ENCODE measurements at regions not wholly inside any gene's neighbourhood (a gene's known extent, or its start where the extent isn't known, plus 50 kb on each side); places are given as distances from the start of the nearest gene placed in this dataset.

DNA sequence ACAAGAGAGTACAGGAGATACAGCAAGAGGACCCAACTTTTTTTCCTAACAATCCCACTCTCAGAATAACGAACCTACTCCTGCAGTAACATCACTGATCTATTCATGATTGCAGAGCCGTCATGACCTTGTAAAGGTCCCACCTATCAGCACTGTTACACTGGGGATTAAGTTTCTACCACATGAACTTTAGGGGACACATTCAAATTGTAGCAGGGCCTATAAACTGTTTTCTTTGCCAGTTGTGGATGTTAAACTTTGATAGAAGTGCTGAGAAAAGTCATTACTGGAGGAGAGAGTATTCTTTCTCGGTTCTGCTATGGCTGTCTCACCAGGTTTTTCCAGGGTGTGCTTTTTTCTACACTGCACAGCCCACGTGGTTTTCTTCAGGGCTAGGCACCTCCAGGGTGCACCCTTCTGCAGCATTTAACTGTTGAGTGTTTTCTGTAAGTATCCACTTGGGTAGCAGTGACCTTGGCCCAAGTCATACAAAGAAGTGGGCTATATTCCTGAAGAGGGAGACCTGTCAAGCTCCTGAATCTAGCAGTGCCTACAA, 131.6 kb upstream of the AHR start:
- whole genome bisulfite sequencing (ENCODE audit: missing lambda C conversion rate), result 63% methylated on average over 4 of the region's 4 CpGs

DNA sequence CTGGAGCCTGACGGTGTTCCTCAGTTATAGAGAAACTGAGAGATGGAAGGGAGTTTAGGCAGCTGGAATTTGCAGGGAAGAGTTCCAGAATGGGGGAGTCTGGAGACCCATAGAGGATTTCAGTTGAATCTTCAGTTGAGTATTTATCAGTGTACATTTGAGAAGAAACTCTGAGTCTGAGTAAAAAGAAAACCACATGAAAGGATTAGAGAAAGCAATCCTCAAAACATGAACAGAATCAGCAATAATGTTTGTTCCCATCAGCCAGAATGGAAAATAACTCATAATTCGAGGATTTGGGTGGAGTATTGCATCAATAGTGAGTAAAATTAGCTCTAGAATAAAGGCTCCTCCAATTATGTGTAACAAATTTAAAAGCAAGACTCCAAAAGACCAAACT, 130.0 kb upstream of the AHR start:
- ChIA-PET CTCF (no interaction called here), POLR2A (no interaction called here)
- no peaks in the 10 kb centered on the region; the same call in 2 of the 3 replicates for H3K9me3 ChIP-seq
- no peak overlapping the region for H3K4me2 ChIP-seq
- FAIRE-seq (no peak), ATAC-seq (no peak), DNase-seq (ENCODE audit: low read depth in 1 of 2, low spot score in 1 of 2) (no peak)
- no peak overlapping the region for H3K27ac ChIP-seq
- H3K4me3 ChIP-seq, result no peak overlapping the region
- 63% methylated on average over 2 of the region's 2 CpGs for WGBS (ENCODE audit: missing lambda C conversion rate)
- TF ChIP-seq SREBF2 (IDR thresholded peaks at IDR 0.05), result no peak
- TF ChIP-seq ATOH8 (CRISPR knock-in tag; IDR thresholded peaks at IDR 0.05; ENCODE audit: low read depth), result no peak
- TF ChIP-seq RFX5 (IDR thresholded peaks at IDR 0.05), result no peak
- TF ChIP-seq, protein P1, sequence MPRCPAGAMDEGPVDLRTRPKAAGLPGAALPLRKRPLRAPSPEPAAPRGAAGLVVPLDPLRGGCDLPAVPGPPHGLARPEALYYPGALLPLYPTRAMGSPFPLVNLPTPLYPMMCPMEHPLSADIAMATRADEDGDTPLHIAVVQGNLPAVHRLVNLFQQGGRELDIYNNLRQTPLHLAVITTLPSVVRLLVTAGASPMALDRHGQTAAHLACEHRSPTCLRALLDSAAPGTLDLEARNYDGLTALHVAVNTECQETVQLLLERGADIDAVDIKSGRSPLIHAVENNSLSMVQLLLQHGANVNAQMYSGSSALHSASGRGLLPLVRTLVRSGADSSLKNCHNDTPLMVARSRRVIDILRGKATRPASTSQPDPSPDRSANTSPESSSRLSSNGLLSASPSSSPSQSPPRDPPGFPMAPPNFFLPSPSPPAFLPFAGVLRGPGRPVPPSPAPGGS (IDR thresholded peaks at IDR 0.05), result no peak
- TF ChIP-seq NPAS2 (CRISPR knock-in tag; IDR thresholded peaks at IDR 0.05; ENCODE audit: borderline replicate concordance), result no peak
- no peak for TF ChIP-seq HEYL (CRISPR knock-in tag; IDR thresholded peaks at IDR 0.05)
- TF ChIP-seq MYC (IDR thresholded peaks at IDR 0.05; ENCODE audit: borderline replicate concordance, low read length), result no peak
- no peak for TF ChIP-seq HDAC2 (IDR thresholded peaks at IDR 0.05)
- no peak for TF ChIP-seq ZSCAN20 (CRISPR knock-in tag; IDR thresholded peaks at IDR 0.05)
- no peak for TF ChIP-seq KDM5A (IDR thresholded peaks at IDR 0.05)
- TF ChIP-seq HOXB13 (CRISPR knock-in tag; IDR thresholded peaks at IDR 0.05; ENCODE audit: low read depth), result no peak
- TF ChIP-seq RNF2 (IDR thresholded peaks at IDR 0.05; ENCODE audit: borderline replicate concordance, low read depth), result no peak
- TF ChIP-seq, protein P2, sequence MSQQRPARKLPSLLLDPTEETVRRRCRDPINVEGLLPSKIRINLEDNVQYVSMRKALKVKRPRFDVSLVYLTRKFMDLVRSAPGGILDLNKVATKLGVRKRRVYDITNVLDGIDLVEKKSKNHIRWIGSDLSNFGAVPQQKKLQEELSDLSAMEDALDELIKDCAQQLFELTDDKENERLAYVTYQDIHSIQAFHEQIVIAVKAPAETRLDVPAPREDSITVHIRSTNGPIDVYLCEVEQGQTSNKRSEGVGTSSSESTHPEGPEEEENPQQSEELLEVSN (IDR thresholded peaks at IDR 0.05; ENCODE audit: borderline replicate concordance, low read depth), result no peak
- TF ChIP-seq MAFK (IDR thresholded peaks at IDR 0.05; ENCODE audit: partially characterized antibody), result no peak
- TF ChIP-seq FOXS1 (CRISPR knock-in tag; IDR thresholded peaks at IDR 0.05), result no peak
- H3K4me1 ChIP-seq, result no peaks in the 10 kb centered on the region

More for the DNA sequence above, 131.6 kb upstream of the AHR start:
- DNase-seq (ENCODE audit: low read depth in 1 of 2, low spot score in 1 of 2), result no peak
- Histone ChIP-seq H3K4me2 (no peak overlapping the region), H3K4me1 (no peaks in the 10 kb centered on the region), H3K27ac (no peak overlapping the region), H3K9me3 (no peaks in the 10 kb centered on the region), H3K4me3 (no peak overlapping the region)
- CTCF ChIA-PET, result interaction anchor here (0.8 kb wide), 1 partner anchor 9 kb away, joined by 3 read pairs; no protein-coding TSS in a partner anchor
- TF ChIP-seq JUNB (IDR thresholded peaks at IDR 0.05) (no peak), FOSB (CRISPR knock-in tag; IDR thresholded peaks at IDR 0.05) (no peak), ATOH8 (CRISPR knock-in tag; IDR thresholded peaks at IDR 0.05; ENCODE audit: low read depth) (no peak), EP300 (IDR thresholded peaks at IDR 0.05) (no peak), NFE2L2 (conservative IDR thresholded peaks at IDR 0.05; ENCODE audit: low read length) (no peak), MYC (IDR thresholded peaks at IDR 0.05; ENCODE audit: borderline replicate concordance, low read length) (no peak), ZNF302 (CRISPR knock-in tag; IDR thresholded peaks at IDR 0.05) (no peak), ZFP36 (IDR thresholded peaks at IDR 0.05; ENCODE audit: borderline replicate concordance, partially characterized antibody) (no peak), RFX5 (IDR thresholded peaks at IDR 0.05) (no peak)
- TF ChIP-seq, protein P3, sequence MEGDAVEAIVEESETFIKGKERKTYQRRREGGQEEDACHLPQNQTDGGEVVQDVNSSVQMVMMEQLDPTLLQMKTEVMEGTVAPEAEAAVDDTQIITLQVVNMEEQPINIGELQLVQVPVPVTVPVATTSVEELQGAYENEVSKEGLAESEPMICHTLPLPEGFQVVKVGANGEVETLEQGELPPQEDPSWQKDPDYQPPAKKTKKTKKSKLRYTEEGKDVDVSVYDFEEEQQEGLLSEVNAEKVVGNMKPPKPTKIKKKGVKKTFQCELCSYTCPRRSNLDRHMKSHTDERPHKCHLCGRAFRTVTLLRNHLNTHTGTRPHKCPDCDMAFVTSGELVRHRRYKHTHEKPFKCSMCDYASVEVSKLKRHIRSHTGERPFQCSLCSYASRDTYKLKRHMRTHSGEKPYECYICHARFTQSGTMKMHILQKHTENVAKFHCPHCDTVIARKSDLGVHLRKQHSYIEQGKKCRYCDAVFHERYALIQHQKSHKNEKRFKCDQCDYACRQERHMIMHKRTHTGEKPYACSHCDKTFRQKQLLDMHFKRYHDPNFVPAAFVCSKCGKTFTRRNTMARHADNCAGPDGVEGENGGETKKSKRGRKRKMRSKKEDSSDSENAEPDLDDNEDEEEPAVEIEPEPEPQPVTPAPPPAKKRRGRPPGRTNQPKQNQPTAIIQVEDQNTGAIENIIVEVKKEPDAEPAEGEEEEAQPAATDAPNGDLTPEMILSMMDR (IDR thresholded peaks at IDR 0.05), result no peak
- no peak for ATAC-seq
- POLR2A ChIA-PET, result no interaction called here
- peak; percentile 13 for FAIRE-seq
